IMR-90 (cell line): ENCODE measurements at regions not wholly inside any gene's neighbourhood (a gene's known extent, or its start where the extent isn't known, plus 50 kb on each side); places are given as distances from the start of the nearest gene placed in this dataset.

ENCODE experiments used
- ATAC-seq: fragments of 200-7000 bp; cut with Tn5 transposase; 2 replicates; pipeline ENCODE4 v1.9.1; 2020; ENCODE audit warnings: low read depth, mild to moderate bottlenecking, moderate library complexity
- BruUV-seq: library from RNA; stranded (reverse); fragments of 400-500 nt; replicated peaks from 2 replicates; lab custom pipeline; 2021; lab: Mats Ljungman, UMichigan
- CTCF ChIA-PET: fragments of 300-600 bp; formaldehyde crosslinking; extraction: SDS; loops from one replicate; lab custom pipeline; 2021; ENCODE audit warnings: antibody characterized with exemption; lab: Yijun Ruan, JAX
- POLR2A ChIA-PET: fragments of 300-600 bp; sonication (Branson Sonifier 250); formaldehyde crosslinking; loops from one replicate; lab custom pipeline; 2022; ENCODE audit warnings: antibody characterized with exemption; ENCODE audit not compliant: unreplicated experiment; lab: Charles Lee
- DNase-seq: peaks from one replicate; pipeline ENCODE4 v3.0.0; 2013
- H2AFZ ChIP-seq: replicated peaks from 2 replicates; pipeline ENCODE3; 2013; ENCODE audit warnings: low read length, mild to moderate bottlenecking; ENCODE audit not compliant: poor library complexity
- H2AK5ac ChIP-seq: 2 replicates; pipeline ENCODE4 v1.6.1; 2013; ENCODE audit warnings: low read depth, low read length, inconsistent platforms
- H2AK9ac ChIP-seq: replicated peaks from 2 replicates; pipeline ENCODE3; 2013; ENCODE audit warnings: mild to moderate bottlenecking, low read depth, low read length, moderate library complexity; ENCODE audit not compliant: poor library complexity
- H2BK120ac ChIP-seq: 2 replicates; pipeline ENCODE4 v1.6.1; 2013; ENCODE audit warnings: low read depth, low read length, inconsistent platforms
- H2BK15ac ChIP-seq: 3 replicates; pipeline ENCODE4 v1.6.1; 2013; ENCODE audit warnings: low read depth, low read length, inconsistent platforms
- H2BK20ac ChIP-seq: 2 replicates; pipeline ENCODE4 v1.6.1; 2013; ENCODE audit warnings: low read depth, mild to moderate bottlenecking, inconsistent platforms, low read length, moderate library complexity
- H2BK5ac ChIP-seq: 2 replicates; pipeline ENCODE4 v1.6.1; 2013; ENCODE audit warnings: mild to moderate bottlenecking, low read depth, low read length, inconsistent platforms; ENCODE audit not compliant: poor library complexity, severe bottlenecking
- H3K14ac ChIP-seq: replicated peaks from 2 replicates; pipeline ENCODE4 v1.6.1; 2013; ENCODE audit warnings: low read depth, low read length, inconsistent platforms
- H3K18ac ChIP-seq: 2 replicates; pipeline ENCODE4 v1.6.1; 2013; ENCODE audit warnings: low read depth, low read length, control low read depth
- H3K23ac ChIP-seq: 2 replicates; pipeline ENCODE4 v1.6.1; 2013; ENCODE audit warnings: low read depth, low read length, inconsistent platforms
- H3K27ac ChIP-seq: 2 replicates; pipeline ENCODE4 v1.5.1; 2013; ENCODE audit warnings: mild to moderate bottlenecking, control low read depth, low read length; ENCODE audit not compliant: insufficient read depth
- H3K27me3 ChIP-seq: 2 replicates; pipeline ENCODE4 v1.6.1; 2013; ENCODE audit warnings: low read length; ENCODE audit not compliant: control insufficient read depth, insufficient read depth
- H3K36me3 ChIP-seq: 2 replicates; pipeline ENCODE4 v1.6.1; 2013; ENCODE audit warnings: low read length, mixed read lengths; ENCODE audit not compliant: control insufficient read depth, insufficient read depth
- H3K4ac ChIP-seq: 2 replicates; pipeline ENCODE4 v1.6.1; 2013; ENCODE audit warnings: low read depth, low read length, inconsistent platforms
- H3K4me1 ChIP-seq: 2 replicates; pipeline ENCODE4 v1.6.1; 2013; ENCODE audit warnings: low read length, mixed read lengths; ENCODE audit not compliant: control insufficient read depth, insufficient read depth
- H3K4me2 ChIP-seq: 2 replicates; pipeline ENCODE4 v1.6.1; 2013; ENCODE audit warnings: low read depth, mild to moderate bottlenecking, control low read depth, low read length, moderate library complexity
- H3K4me3 ChIP-seq: 2 replicates; pipeline ENCODE4 v1.5.1; 2013; ENCODE audit warnings: low read depth, mild to moderate bottlenecking, control low read depth, low read length, moderate library complexity; ENCODE audit not compliant: insufficient read depth
- H3K56ac ChIP-seq: 2 replicates; pipeline ENCODE4 v1.6.1; 2013; ENCODE audit warnings: low read length, inconsistent platforms; ENCODE audit not compliant: insufficient read depth; ENCODE audit errors: extremely low read depth
- H3K79me1 ChIP-seq, 2 experiments: 2 replicates each; pipeline ENCODE4 v1.6.1; 2013; ENCODE audit warnings: low read length in 2 of 2, inconsistent platforms in 1 of 2, low read depth in 1 of 2
- H3K9ac ChIP-seq: 2 replicates; pipeline ENCODE4 v1.6.1; 2013; ENCODE audit warnings: low read depth, low read length, control low read depth
- H3K9me1 ChIP-seq: 2 replicates; pipeline ENCODE4 v1.6.1; 2013; ENCODE audit warnings: low read length, inconsistent platforms; ENCODE audit not compliant: insufficient read depth
- H3K9me3 ChIP-seq: 2 replicates; pipeline ENCODE4 v1.6.1; 2013; ENCODE audit warnings: low read length; ENCODE audit not compliant: control insufficient read depth, insufficient read depth
- H4K20me1 ChIP-seq: 2 replicates; pipeline ENCODE4 v1.6.1; 2013; ENCODE audit warnings: low read length, inconsistent platforms; ENCODE audit not compliant: insufficient read depth
- H4K5ac ChIP-seq: 2 replicates; pipeline ENCODE4 v1.6.1; 2013; ENCODE audit warnings: mild to moderate bottlenecking, low read depth, low read length, control low read depth
- H4K8ac ChIP-seq, 2 experiments: 2 replicates each; pipeline ENCODE4 v1.6.1; 2013; ENCODE audit warnings: low read depth in 2 of 2, low read length in 2 of 2, control low read depth in 1 of 2, inconsistent platforms in 1 of 2
- H4K91ac ChIP-seq: 2 replicates; pipeline ENCODE4 v1.6.1; 2013; ENCODE audit warnings: low read depth, low read length, inconsistent platforms; ENCODE audit not compliant: insufficient read depth
- BHLHE40 ChIP-seq: fragments of 150-350 bp; IDR thresholded peaks from 2 replicates; pipeline ENCODE4 v1.6.1; 2016; ENCODE audit warnings: mild to moderate bottlenecking, low read depth, low read length
- CEBPB ChIP-seq: IDR thresholded peaks from 2 replicates; pipeline ENCODE4 v1.6.1; 2012; ENCODE audit warnings: low read depth, low read length, improper control_type of control experiment
- CHD1 ChIP-seq: IDR thresholded peaks from 2 replicates; pipeline ENCODE4 v1.6.1; 2012; ENCODE audit warnings: low read depth, low read length, improper control_type of control experiment
- CTCF ChIP-seq: conservative IDR thresholded peaks from 2 replicates; pipeline ENCODE4 v1.5.1; 2012; ENCODE audit warnings: mild to moderate bottlenecking, low read depth, low read length, improper control_type of control experiment
- ELK1 ChIP-seq: fragments of 150-350 bp; IDR thresholded peaks from 2 replicates; pipeline ENCODE4 v1.6.1; 2016; ENCODE audit warnings: low read depth, mild to moderate bottlenecking, low read length, moderate library complexity, borderline replicate concordance
- FOS ChIP-seq: fragments of 150-350 bp; IDR thresholded peaks from 2 replicates; pipeline ENCODE4 v1.6.1; 2016; ENCODE audit warnings: low read depth, low read length
- MAFK ChIP-seq: IDR thresholded peaks from 2 replicates; pipeline ENCODE4 v1.6.1; 2012; ENCODE audit warnings: low read depth, low read length, improper control_type of control experiment
- MAZ ChIP-seq: IDR thresholded peaks from 2 replicates; pipeline ENCODE4 v1.6.1; 2012; ENCODE audit warnings: low read depth, mild to moderate bottlenecking, low read length, improper control_type of control experiment, moderate library complexity, borderline replicate concordance
- MXI1 ChIP-seq: IDR thresholded peaks from 2 replicates; pipeline ENCODE4 v1.6.1; 2012; ENCODE audit warnings: low read depth, mild to moderate bottlenecking, low read length, moderate library complexity, borderline replicate concordance
- NFE2L2 ChIP-seq: fragments of 150-350 bp; IDR thresholded peaks from 2 replicates; pipeline ENCODE4 v1.6.1; 2016; ENCODE audit warnings: low read depth, mild to moderate bottlenecking, low read length
- POLR2A ChIP-seq: IDR thresholded peaks from 2 replicates; pipeline ENCODE4 v1.6.1; 2012; ENCODE audit warnings: mild to moderate bottlenecking, low read depth, low read length
- RAD21 ChIP-seq: IDR thresholded peaks from 2 replicates; pipeline ENCODE4 v1.6.1; 2012; ENCODE audit warnings: low read length, improper control_type of control experiment
- RCOR1 ChIP-seq: IDR thresholded peaks from 2 replicates; pipeline ENCODE4 v1.6.1; 2012; ENCODE audit warnings: mild to moderate bottlenecking, low read length, improper control_type of control experiment; ENCODE audit not compliant: insufficient replicate concordance
- RFX5 ChIP-seq: IDR thresholded peaks from 2 replicates; pipeline ENCODE4 v1.8.0; 2012; ENCODE audit warnings: low read depth, mild to moderate bottlenecking, low read length, moderate library complexity
- SMC3 ChIP-seq: fragments of 150-350 bp; IDR thresholded peaks from 2 replicates; pipeline ENCODE4 v1.6.1; 2016; ENCODE audit warnings: low read depth, mild to moderate bottlenecking, antibody characterized with exemption, low read length, moderate library complexity
- USF2 ChIP-seq: fragments of 150-350 bp; IDR thresholded peaks from 2 replicates; pipeline ENCODE4 v1.6.1; 2017; ENCODE audit warnings: mild to moderate bottlenecking, antibody characterized with exemption, low read length, low read depth
- WGBS, 2 experiments: methylation state at CpG; one replicate each; pipeline versions ENCODE4 v1.1.5 to v1.1.7; 2013; ENCODE audit warnings: missing lambda C conversion rate in 2 of 2; ENCODE audit not compliant: insufficient read length in 1 of 2; ENCODE audit errors: extremely low coverage in 2 of 2; 5-methylcytosine and 5-hydroxymethylcytosine counted together
- dilution Hi-C: fragments of 300-500 bp; cut with HindIII; formaldehyde crosslinking; loops from one replicate; pipeline ENCODE4 v1.14.3; 2018; ENCODE audit warnings: low sequenced_read_pairs; ENCODE audit not compliant: unreplicated experiment
- in situ Hi-C: fragments of 300-500 bp; cut with MboI; formaldehyde crosslinking; loops from 3 replicates; pipeline ENCODE4 v1.14.3; 2019; ENCODE audit warnings: low sequenced_read_pairs, inconsistent platforms, mixed read lengths
- intact Hi-C: fragments of 100-400 bp; cut with micrococcal nuclease; formaldehyde crosslinking; loops from 2 replicates; pipeline ENCODE4 v1.10.0; 2022

- H2BK120ac ChIP-seq, result peak overlapping the region; percentile 85
- H3K4me3 ChIP-seq, result no peak overlapping the region
- H3K9me1 ChIP-seq, result peaks cover 14% of the 10 kb centered on the region
- intact Hi-C loops, result no loop called here
- no peak overlapping the region for H2BK5ac ChIP-seq
- peak overlapping the region; percentile 98 for H2BK15ac ChIP-seq
- H2AFZ ChIP-seq, result peak overlapping the region; percentile 61
- no TSS peak for BruUV-seq
- H3K14ac ChIP-seq, result peak overlapping the region; percentile 60; the same call in 1 of the 2 replicates
- DNase-seq (no peak), ATAC-seq (no peak)
- TF ChIP-seq POLR2A (no peak), SMC3 (no peak), BHLHE40 (no peak), RAD21 (no peak), MAZ (no peak), RFX5 (no peak), NFE2L2 (no peak), CHD1 (no peak), CEBPB (no peak), ELK1 (no peak), CTCF (no peak), MAFK (no peak), RCOR1 (no peak), USF2 (no peak), MXI1 (no peak), FOS (no peak)
- peak overlapping the region; percentile 31 to 63; a peak in 3 of 4 replicates for H4K8ac ChIP-seq
- no peak overlapping the region for H3K56ac ChIP-seq
- in situ Hi-C loops, result no loop called here
- H2AK9ac ChIP-seq, result no peak overlapping the region
- peaks cover 13% of the 10 kb centered on the region for H3K4me1 ChIP-seq
- no peak overlapping the region for H3K23ac ChIP-seq
- peak overlapping the region; percentile 77 for H3K18ac ChIP-seq
- no peak overlapping the region for H3K9ac ChIP-seq
- 0 out of 4 replicates have a peak, but pooled peaks cover 0 to 3% of the 10 kb centered on the region in 2 experiments for H3K79me1 ChIP-seq
- H3K27me3 ChIP-seq, result no peaks in the 10 kb centered on the region
- H4K5ac ChIP-seq, result peak overlapping the region; percentile 43
- 100% methylated on average over 1 of the region's 7 CpGs; no CpG with 5 or more reads in 1 of the 2 experiments for WGBS, 2 experiments
- 0 out of 2 replicates have a peak, but pooled peaks cover 2% of the 10 kb centered on the region for H3K9me3 ChIP-seq
- peak overlapping the region; percentile 84 for H2BK20ac ChIP-seq
- H4K20me1 ChIP-seq, result no peaks in the 10 kb centered on the region
- H4K91ac ChIP-seq, result peak overlapping the region; percentile 47; the same call in 1 of the 2 replicates
- H2AK5ac ChIP-seq, result peak overlapping the region; percentile 61; the same call in 1 of the 2 replicates
- ChIA-PET CTCF (no interaction called here), POLR2A (no interaction called here)
- H3K27ac ChIP-seq, result no peak overlapping the region
- no peaks in the 10 kb centered on the region for H3K36me3 ChIP-seq
- peak overlapping the region; percentile 70 for H3K4ac ChIP-seq
- H3K4me2 ChIP-seq, result peak overlapping the region; percentile 38
- dilution Hi-C loops, result no loop called here
Measured at GRCh38 chr5:34580983-34581382, 75.1 kb upstream of the RAI14 start.
